SK-N-SH treated with all-trans-retinoic acid at 6 μM for 48 hours (cell line): ENCODE measurements at regions not wholly inside any gene's neighbourhood (a gene's known extent, or its start where the extent isn't known, plus 50 kb on each side); places are given as distances from the start of the nearest gene placed in this dataset.

Source experiments
- CREB5 ChIP-seq: fragments of 250-450 bp; sonication (Bioruptor Pico); IDR thresholded peaks from 2 replicates; pipeline ENCODE4 v1.5.1; 2020; ENCODE audit warnings: low read depth, mild to moderate bottlenecking, moderate library complexity
- TOX ChIP-seq: fragments of 250-450 bp; sonication (Bioruptor Pico); IDR thresholded peaks from 2 replicates; pipeline ENCODE4 v1.8.0; 2021; ENCODE audit warnings: mild to moderate bottlenecking, moderate library complexity, borderline replicate concordance
- ZFP30 ChIP-seq: fragments of 450-650 bp; formaldehyde crosslinking; IDR thresholded peaks from 2 replicates; pipeline ENCODE4 v1.5.0; 2022; ENCODE audit warnings: mild to moderate bottlenecking, moderate library complexity
- ZNF565 ChIP-seq: fragments of 450-650 bp; formaldehyde crosslinking; conservative IDR thresholded peaks from 2 replicates; pipeline ENCODE4 v1.5.0; 2020; ENCODE audit warnings: low read depth, mild to moderate bottlenecking, moderate library complexity

GRCh38 chr21:20110368-20110767 is 887.8 kb upstream of the NCAM2 start:
- TF ChIP-seq TOX (CRISPR knock-in tag) (no peak), ZFP30 (CRISPR knock-in tag) (no peak), ZNF565 (CRISPR knock-in tag) (no peak), CREB5 (no peak)
